HG03378 (cell line): ENCODE measurements at regions not wholly inside any gene's neighbourhood (a gene's known extent, or its start where the extent isn't known, plus 50 kb on each side); places are given as distances from the start of the nearest gene placed in this dataset.
"Not testable (repeated sequence)": the region's sequence is repeated elsewhere in the genome, so short reads cannot be mapped to it uniquely, and the experiment has no call there.

ENCODE experiments used
- ATAC-seq: cut with Tn5 transposase; IDR thresholded peaks from one replicate; pipeline ENCODE4 v1.9.1; 2021; ENCODE audit warnings: mild to moderate bottlenecking, moderate library complexity; ENCODE audit not compliant: unreplicated experiment

DNA sequence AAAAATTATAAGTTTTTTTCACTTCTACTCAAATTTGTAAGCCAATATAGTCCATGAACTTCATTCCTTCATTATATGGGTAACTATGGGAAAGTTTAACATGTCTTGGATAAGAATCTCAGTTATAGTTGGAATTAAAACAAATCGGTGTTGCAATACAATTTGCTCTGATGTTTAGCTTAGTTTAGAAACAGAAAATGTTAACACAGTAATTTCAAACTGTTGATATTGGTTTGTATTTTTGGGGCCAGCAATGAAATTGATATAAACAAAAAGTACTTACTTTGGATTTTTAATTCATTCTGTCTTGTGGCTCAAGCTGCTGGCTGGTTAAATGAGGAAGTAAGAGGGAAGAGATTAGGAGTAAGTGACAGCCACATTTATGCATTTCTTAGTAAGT is 368.5 kb upstream of the NT5C1B start:
- ATAC-seq, result no peak

- ATAC-seq, result no peak
Observed at GRCh38 chr2:18950361-18950851, 361.0 kb upstream of the NT5C1B start.

GRCh38 chr2:18949871-18950270 is 360.5 kb upstream of the NT5C1B start:
- ATAC-seq, result no peak

DNA sequence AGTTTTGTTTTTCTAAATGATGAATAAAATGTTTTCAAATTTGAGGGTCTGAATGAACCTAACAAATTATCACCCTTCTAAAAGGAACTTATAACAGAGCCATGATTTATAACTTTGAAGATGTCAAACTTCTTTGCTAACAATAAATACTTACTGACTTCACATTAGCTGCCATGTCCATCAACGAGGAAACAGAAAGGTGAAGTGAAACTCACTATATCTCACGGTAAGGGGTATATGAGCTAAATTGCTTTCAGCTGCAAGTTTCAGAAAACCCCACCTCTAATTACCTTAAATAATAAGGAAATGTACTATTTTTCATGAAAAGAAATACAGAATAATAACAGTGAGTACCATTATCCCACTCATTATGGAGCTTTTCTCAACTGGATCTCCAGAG is 350.8 kb upstream of the NT5C1B start:
- peak; percentile 80 for ATAC-seq

DNA sequence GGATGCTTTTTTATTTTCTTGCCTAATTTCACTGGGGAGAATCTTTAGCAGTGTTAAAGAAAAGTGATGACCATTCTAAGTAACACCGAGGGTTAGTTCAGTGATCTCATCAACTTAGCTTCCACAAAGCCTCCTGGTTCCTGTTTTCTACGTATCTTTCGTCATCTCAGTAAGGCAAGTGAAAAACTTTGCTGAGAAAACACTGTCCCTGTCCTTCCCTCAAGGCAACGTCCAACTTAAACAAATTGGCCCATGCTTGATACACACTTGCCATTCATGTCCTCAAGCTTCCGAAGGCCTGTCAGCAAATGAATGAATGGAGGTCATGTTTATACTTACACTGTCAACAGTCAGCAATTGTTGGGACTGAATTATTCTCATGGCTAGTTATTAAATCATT is 350.4 kb upstream of the NT5C1B start:
- not testable (repeated sequence) for ATAC-seq

DNA sequence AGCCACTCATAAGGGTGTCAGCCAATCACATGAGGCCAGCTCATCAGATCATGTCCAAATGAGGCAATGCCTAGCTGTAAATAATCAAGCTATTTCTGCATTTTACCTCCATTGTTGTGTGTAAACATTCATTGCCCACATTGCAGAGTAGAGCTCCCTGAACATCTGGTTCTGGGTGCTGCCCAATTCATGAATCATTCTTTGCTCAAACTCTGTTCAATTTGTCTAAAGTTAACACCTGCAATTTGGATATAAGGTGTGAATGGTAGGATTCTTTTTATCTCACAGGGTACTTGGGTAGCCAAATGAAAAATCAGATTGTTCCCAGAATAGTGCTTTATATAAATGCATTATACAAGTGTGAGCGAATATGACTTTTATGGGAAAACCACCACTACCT is 345.5 kb upstream of the NT5C1B start:
- ATAC-seq, result no peak

- no peak for ATAC-seq
Observed at GRCh38 chr2:18932853-18933252, 343.5 kb upstream of the NT5C1B start.

GRCh38 chr2:18930971-18931370 is 341.6 kb upstream of the NT5C1B start:
- no peak for ATAC-seq

GRCh38 chr2:18927525-18928232 is 338.3 kb upstream of the NT5C1B start:
- no peak for ATAC-seq

GRCh38 chr2:18926631-18927524 is 337.5 kb upstream of the NT5C1B start:
- ATAC-seq, result no peak

GRCh38 chr2:18925296-18925695 is 335.9 kb upstream of the NT5C1B start:
- ATAC-seq, result no peak

DNA sequence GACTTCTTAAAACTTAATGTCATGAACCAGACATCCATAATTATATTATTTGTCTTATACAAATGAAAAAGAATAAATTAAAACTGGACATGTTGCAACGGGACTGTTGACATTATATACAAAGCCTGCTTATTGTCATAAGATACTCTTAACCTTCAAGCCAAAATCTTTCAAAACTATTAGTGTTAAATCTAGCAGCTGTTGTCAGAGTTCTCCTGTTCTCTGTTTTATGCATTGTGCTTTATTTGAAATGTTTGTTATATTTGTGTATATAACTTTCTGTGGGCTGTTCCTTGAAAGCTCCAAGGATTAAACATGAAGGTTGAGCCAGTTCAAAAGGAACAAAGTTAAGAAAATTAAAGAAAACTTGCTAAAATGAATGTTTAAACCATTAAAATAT is 335.5 kb upstream of the NT5C1B start:
- no peak for ATAC-seq

DNA sequence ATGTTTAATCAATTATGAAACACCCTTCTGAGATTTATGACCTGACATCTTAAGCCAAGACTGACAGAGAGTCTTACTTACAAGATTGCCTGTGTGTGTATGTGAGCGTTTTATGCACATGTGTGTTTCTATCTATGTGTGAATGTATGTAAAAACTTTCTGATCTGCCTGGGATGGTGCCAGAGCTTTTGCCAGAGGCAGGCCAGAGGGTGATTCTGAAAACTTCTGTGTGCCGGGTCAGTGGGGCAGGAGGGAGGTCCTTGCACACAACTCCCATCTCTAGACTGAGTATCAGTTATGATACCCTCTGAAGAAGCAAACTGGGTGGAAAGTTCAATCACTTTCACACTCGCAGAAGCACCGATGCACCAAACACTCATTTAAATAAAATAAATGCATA is 335.0 kb upstream of the NT5C1B start:
- ATAC-seq, result no peak

- no peak for ATAC-seq
Observed at GRCh38 chr2:18922276-18922675, 332.9 kb upstream of the NT5C1B start.

DNA sequence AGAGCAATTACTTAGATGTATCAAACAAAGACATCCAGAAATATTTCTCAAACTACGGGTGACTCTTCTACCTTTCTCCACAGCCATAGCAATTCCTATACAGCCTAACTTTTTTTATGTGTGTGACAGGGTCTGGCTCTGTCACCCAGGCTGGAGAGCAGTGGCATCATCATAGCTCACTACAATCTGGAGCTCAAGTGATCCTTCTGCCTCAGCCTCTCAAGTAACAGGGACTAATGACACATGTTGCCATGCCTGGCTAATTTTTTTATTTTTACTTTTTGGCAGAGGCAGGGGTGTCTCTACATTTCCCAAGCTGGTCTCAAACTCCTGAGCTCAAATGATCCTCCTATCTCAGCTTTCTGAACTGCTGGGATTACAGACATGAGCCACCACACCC is 328.9 kb upstream of the NT5C1B start:
- ATAC-seq, result no peak

GRCh38 chr2:18915227-18915626 is 325.9 kb upstream of the NT5C1B start:
- ATAC-seq, result no peak

DNA sequence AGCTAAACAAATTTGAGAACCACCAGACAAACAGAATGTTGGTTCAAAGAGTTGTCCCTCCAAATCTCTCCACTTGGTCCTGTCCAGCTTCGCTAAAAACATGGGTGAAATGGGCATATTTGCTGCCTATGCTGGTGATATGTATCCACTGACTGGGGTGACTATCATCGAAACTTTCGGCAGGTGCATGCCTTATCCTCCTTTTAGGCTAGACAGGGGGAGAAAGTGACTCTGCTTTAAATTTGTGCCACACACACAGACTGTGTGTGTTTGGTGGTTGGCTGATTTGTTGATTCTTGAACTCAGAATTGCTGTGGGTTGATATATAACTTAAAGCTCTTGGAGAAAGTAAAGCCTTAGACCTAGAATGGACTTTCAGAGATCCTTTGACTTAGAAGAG is 324.1 kb upstream of the NT5C1B start:
- no peak for ATAC-seq

GRCh38 chr2:18912225-18912888 is 323.0 kb upstream of the NT5C1B start:
- ATAC-seq, result no peak

GRCh38 chr2:18911416-18911815 is 322.0 kb upstream of the NT5C1B start:
- no peak for ATAC-seq

- ATAC-seq, result no peak
Observed at GRCh38 chr2:18910843-18911242, 321.5 kb upstream of the NT5C1B start.

- no peak for ATAC-seq
Observed at GRCh38 chr2:18907937-18908336, 318.6 kb upstream of the NT5C1B start.

GRCh38 chr2:18907508-18907907 is 318.1 kb upstream of the NT5C1B start:
- ATAC-seq, result no peak
